ENCODE measurements at regions not wholly inside any gene's neighbourhood (a gene's known extent, or its start where the extent isn't known, plus 50 kb on each side); places are given as distances from the start of the nearest gene placed in this dataset.

- no peak for DNase-seq
- no peaks in the 10 kb centered on the region for H3K9me3 ChIP-seq
- TF ChIP-seq CTCF (IDR thresholded peaks at IDR 0.05) (no peak), POLR2A (IDR thresholded peaks at IDR 0.05) (no peak)
These were observed 1801.3 kb upstream of the PCDH7 start for GRCh38 chr4:28918871-28919270.

GRCh38 chr4:28921886-28922285, 1798.3 kb upstream of the PCDH7 start:
- TF ChIP-seq CTCF (IDR thresholded peaks at IDR 0.05) = no peak
- TF ChIP-seq POLR2A (IDR thresholded peaks at IDR 0.05) = no peak
- Histone ChIP-seq H3K27me3 (no peaks in the 10 kb centered on the region), H3K4me1 (no peaks in the 10 kb centered on the region), H3K27ac (no peak overlapping the region), H3K4me3 (no peak overlapping the region), H3K9me3 (no peaks in the 10 kb centered on the region), H3K36me3 (replicated peaks in 1 of 2; ENCODE audit: insufficient read depth in 1 of 2, low read depth in 2 of 2) (no peaks in the 10 kb centered on the region)
- DNase-seq (no peak), ATAC-seq (no peak)
- intact Hi-C loops (cut with DNase I) = no loop called here
- 36 to 54% methylated on average over 5 of the region's 5 CpGs for WGBS, 2 donors

More at GRCh38 chr4:28918871-28919270, 1801.3 kb upstream of the PCDH7 start:
- Histone ChIP-seq H3K27me3 (no peaks in the 10 kb centered on the region), H3K4me1 (no peaks in the 10 kb centered on the region), H3K4me3 (no peak overlapping the region), H3K27ac (no peak overlapping the region), H3K36me3 (replicated peaks in 1 of 2; ENCODE audit: insufficient read depth in 1 of 2, low read depth in 2 of 2) (no peaks in the 10 kb centered on the region)
- intact Hi-C loops (cut with DNase I) = no loop called here
- WGBS, 2 donors = 57 to 66% methylated on average over 1 of the region's 1 CpG
- ATAC-seq = no peak

GRCh38 chr4:28926156-28926555, 1794.0 kb upstream of the PCDH7 start:
- H3K4me1 ChIP-seq = no peaks in the 10 kb centered on the region
- no peak overlapping the region for H3K4me3 ChIP-seq
- H3K27me3 ChIP-seq = no peaks in the 10 kb centered on the region
- intact Hi-C loops (cut with DNase I) = no loop called here
- H3K27ac ChIP-seq = no peak overlapping the region
- no peaks in the 10 kb centered on the region for H3K36me3 ChIP-seq (replicated peaks in 1 of 2; ENCODE audit: insufficient read depth in 1 of 2, low read depth in 2 of 2)
- no peaks in the 10 kb centered on the region for H3K9me3 ChIP-seq
- DNase-seq = no peak
- TF ChIP-seq POLR2A (IDR thresholded peaks at IDR 0.05) = no peak
- no peak for TF ChIP-seq CTCF (IDR thresholded peaks at IDR 0.05)
- ATAC-seq = no peak

GRCh38 chr4:28942631-28943030, 1777.5 kb upstream of the PCDH7 start:
- DNase-seq = no peak
- intact Hi-C loops (cut with DNase I) = no loop called here
- Histone ChIP-seq H3K36me3 (replicated peaks in 1 of 2; ENCODE audit: insufficient read depth in 1 of 2, low read depth in 2 of 2) (no peaks in the 10 kb centered on the region), H3K4me3 (no peak overlapping the region), H3K4me1 (no peaks in the 10 kb centered on the region), H3K9me3 (no peaks in the 10 kb centered on the region), H3K27ac (no peak overlapping the region), H3K27me3 (no peaks in the 10 kb centered on the region)
- TF ChIP-seq CTCF (IDR thresholded peaks at IDR 0.05) (no peak), POLR2A (IDR thresholded peaks at IDR 0.05) (no peak)
- ATAC-seq = no peak

- H3K9me3 ChIP-seq = no peaks in the 10 kb centered on the region
- H3K27me3 ChIP-seq = no peaks in the 10 kb centered on the region
- intact Hi-C loops (cut with DNase I) = no loop called here
- no peak overlapping the region for H3K27ac ChIP-seq
- 41 to 55% methylated on average over 1 of the region's 1 CpG for WGBS, 2 donors
- DNase-seq (no peak), ATAC-seq (no peak)
- no peak for TF ChIP-seq CTCF (IDR thresholded peaks at IDR 0.05)
- no peak for TF ChIP-seq POLR2A (IDR thresholded peaks at IDR 0.05)
- no peaks in the 10 kb centered on the region for H3K36me3 ChIP-seq (replicated peaks in 1 of 2; ENCODE audit: insufficient read depth in 1 of 2, low read depth in 2 of 2)
- H3K4me1 ChIP-seq = no peaks in the 10 kb centered on the region
- H3K4me3 ChIP-seq = no peak overlapping the region
These were observed 1772.8 kb upstream of the PCDH7 start for GRCh38 chr4:28947374-28947773.

All from body of pancreas (tissue), 4 donors.